ENCODE measurements at regions not wholly inside any gene's neighbourhood (a gene's known extent, or its start where the extent isn't known, plus 50 kb on each side); places are given as distances from the start of the nearest gene placed in this dataset.

DNA sequence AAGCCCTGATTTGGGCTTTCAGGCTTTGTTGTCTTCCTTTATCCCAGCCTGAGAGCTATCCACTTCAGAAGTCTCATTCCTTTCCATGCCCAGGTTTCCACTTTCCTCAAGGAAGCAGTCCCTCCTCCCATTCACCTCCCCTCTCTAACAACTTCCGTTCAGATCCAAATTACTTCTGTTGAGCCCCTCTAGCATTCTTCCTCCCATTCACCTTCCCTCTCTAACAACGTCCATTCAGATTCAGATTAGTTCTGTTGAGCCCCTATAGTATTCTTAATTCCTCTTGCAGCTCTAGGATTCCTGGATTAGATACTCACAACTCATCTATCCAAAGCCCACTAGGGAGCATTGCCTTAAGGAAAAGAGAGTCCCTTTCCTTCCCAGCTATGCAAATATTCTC lies 216.8 kb downstream of the RAD51AP2 start:
- TF ChIP-seq, protein P1, sequence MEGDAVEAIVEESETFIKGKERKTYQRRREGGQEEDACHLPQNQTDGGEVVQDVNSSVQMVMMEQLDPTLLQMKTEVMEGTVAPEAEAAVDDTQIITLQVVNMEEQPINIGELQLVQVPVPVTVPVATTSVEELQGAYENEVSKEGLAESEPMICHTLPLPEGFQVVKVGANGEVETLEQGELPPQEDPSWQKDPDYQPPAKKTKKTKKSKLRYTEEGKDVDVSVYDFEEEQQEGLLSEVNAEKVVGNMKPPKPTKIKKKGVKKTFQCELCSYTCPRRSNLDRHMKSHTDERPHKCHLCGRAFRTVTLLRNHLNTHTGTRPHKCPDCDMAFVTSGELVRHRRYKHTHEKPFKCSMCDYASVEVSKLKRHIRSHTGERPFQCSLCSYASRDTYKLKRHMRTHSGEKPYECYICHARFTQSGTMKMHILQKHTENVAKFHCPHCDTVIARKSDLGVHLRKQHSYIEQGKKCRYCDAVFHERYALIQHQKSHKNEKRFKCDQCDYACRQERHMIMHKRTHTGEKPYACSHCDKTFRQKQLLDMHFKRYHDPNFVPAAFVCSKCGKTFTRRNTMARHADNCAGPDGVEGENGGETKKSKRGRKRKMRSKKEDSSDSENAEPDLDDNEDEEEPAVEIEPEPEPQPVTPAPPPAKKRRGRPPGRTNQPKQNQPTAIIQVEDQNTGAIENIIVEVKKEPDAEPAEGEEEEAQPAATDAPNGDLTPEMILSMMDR (IDR thresholded peaks at IDR 0.05; ENCODE audit: low read depth, low read length), result no peak
- TF ChIP-seq EZH2phosphoT487 (IDR thresholded peaks at IDR 0.05; ENCODE audit: low read depth), result no peak
